ENCODE measurements at regions not wholly inside any gene's neighbourhood (a gene's known extent, or its start where the extent isn't known, plus 50 kb on each side); places are given as distances from the start of the nearest gene placed in this dataset. TPM values are rescaled to one million over a fixed set of nuclear protein-coding genes. Genes with fewer than 3 reads are reported as not detected.

Small RNA genes lying in the stretch of these regions (small RNA-seq; reads per million reads assigned to genes)
- gene RNU4-79P = not detected
